ENCODE measurements at regions not wholly inside any gene's neighbourhood (a gene's known extent, or its start where the extent isn't known, plus 50 kb on each side); places are given as distances from the start of the nearest gene placed in this dataset.
"Not testable (repeated sequence)": the region's sequence is repeated elsewhere in the genome, so short reads cannot be mapped to it uniquely, and the experiment has no call there.

DNA sequence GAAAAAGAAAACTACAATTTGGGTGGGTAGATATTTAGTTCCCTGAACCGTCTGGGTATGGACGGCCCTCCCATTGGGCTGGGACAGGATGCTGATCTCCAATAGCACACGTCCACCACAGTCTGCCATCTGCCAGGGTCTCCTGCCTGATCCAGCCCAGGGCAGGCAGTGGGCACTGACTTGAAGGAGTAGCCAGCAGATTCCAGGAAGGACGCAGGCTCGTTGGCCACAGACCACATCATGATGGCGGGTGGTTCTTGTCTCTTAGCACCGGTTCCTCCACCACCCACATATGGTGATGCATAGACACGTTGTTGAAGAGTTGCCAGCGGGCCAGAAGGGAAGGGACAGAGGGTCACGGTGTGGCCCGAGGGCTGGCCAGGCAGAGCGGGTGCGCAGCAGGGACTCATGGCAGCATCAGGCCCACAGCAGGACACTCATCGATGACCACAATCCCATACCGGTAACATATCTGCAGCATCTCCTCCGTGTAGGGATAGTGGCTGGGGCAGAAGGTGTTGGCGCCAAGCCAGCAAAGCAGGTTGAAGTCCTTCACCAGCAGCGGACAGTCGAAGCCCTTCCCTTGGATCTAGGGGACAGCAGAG is 155.8 kb upstream of the FAM174A start:
- DNase-seq: not testable (repeated sequence)

DNA sequence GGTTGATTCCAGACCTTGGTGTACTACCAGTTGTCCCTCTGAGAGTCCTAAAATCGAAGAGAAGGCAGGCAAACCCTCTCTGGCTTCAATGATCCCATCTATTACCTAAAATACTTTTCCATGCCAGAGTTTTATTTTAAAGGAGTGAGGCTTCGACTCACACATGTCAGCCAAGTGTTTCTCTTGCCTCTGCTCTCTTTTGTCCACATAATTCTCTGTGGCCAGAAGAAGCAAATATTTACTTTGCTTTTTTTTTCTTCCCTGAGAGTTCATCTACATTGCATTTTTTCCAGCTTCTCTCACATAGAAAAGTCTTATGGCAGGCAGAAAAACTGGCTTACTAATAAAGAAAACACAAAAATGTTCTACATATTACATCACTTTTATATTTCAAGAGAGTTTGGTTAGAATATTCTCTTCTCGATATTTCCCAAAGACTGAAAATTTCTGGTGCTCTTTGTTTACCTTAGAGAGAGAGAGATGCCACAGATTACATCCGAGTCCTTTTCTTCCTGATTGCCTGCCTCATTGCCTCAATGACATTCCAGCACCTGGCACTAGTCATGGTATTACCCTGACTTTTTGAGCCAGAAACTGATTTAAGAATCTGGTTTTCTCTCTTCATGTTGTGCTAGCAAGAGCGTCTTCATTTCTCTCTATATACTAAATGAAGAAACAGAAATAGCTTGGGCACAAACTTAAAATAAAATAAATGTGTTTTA is 170.3 kb upstream of the FAM174A start:
- not testable (repeated sequence) for DNase-seq

GRCh38 chr5:100364343-100364742 is 170.8 kb upstream of the FAM174A start:
- not testable (repeated sequence) for DNase-seq

DNA sequence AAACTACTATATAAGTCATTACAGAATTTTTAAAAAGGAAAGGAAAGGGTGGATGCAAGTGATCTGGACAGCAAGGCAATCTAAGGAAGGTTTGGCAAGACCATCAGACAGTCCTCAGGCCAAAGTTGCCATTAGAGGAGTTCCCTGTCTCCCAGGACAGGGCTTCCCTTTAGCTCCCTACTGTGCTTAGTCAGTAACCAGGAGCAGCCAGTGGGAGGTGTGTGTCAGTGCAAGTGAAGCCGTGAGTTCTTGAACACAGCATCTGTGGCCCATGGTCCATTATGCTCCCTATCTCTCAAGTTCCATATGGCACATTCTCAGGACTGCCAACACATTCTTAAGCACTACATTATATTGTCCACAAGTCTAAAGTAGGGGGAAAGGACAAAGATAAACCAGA is 175.2 kb upstream of the FAM174A start:
- DNase-seq: not testable (repeated sequence)

DNA sequence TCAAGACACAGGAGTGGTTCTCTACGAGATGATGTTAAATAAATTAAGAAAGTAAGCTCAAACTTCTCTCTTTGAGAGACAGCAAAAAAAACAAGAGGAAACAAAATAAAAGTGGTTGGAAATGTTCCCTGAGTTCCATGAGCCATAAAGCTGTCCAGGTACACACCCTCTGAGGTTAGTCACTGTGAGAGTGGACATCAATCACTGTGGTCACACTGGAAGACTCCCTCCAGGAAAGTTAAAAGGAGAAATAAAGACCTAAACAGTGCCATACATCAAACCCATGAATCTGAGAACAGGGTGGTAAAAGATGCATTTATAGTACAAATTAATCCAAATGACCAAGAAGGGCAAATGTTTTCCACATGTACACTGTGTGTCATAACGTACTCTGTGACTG is 188.9 kb upstream of the FAM174A start:
- not testable (repeated sequence) for DNase-seq

GRCh38 chr5:100341485-100341884 is 193.7 kb upstream of the FAM174A start:
- DNase-seq: not testable (repeated sequence)

DNA sequence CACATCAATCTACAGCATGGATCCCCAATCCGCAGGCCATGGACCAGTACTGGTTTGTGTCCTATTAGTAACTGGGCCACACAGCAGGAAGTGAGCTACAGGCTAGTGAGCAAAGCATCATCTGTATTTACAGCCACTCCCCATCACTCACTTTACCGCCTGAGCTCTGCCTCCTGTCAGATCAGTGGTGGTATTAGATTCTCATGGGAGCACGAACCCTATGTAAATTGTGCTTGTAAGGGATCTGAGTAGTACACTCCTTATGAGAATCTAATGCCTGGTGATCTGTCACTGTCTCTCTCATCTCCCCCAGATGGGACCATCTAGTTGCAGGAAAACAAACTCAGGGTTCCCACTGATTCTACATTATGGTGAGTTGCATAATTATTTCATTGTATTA is 212.7 kb upstream of the FAM174A start:
- no peak for DNase-seq

DNA sequence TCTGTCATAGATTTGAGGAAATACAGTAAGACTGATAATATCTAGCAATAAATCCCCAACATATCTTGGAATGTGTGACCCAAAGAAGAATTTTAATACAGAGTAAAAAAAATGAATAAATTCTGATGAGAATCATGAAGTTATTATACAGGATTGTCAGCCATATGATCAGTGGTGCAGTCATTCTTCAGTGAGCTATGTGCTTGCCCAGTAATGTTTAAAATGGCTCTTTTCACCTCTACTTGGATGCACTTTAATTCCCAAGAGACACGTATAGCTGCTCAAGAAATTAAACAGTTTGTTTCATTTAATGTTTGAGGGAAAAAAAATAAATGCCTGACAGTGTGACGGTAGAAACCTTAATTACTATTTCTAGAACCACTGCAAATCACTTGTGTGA is 215.3 kb upstream of the FAM174A start:
- no peak for DNase-seq

DNA sequence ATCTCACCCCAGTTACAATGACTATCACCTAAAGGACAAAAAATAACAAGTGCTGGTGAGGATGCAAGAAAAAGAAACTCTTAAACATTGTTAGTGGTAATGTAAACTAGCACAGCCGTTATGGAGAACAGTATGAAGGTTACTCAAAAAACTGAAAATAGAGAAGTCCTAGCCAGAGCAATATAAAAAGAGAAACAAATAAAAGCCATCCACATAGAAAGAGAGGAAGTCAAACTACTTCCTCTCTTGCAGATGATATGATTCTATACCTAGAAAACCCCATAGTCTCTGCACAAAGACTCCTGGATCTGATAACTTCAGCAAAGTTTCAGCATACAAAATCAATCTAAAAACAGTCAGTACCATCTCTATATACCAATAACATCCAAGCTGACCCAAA is 221.5 kb upstream of the FAM174A start:
- no peak for DNase-seq

GRCh38 chr5:100311806-100312205 is 223.4 kb upstream of the FAM174A start:
- no peak for DNase-seq

DNA sequence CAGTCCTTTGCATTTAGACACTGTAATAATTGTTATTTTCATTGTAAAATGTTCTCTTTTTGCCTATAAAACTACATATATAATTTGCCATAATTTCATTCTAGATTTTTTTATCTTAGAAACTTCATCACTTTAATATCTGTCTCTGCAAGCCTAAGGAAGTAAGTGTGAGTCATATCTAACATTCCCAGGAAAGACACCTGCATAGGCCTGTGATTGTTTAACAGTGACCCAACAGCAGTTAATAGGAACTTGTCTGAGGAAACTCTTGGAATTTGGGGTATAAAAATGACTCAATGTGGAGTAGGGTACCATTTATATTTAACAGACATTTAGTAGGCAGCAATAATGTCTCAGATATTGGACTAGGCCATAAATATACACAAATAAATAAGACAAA is 229.2 kb upstream of the FAM174A start:
- no peak for DNase-seq

DNA sequence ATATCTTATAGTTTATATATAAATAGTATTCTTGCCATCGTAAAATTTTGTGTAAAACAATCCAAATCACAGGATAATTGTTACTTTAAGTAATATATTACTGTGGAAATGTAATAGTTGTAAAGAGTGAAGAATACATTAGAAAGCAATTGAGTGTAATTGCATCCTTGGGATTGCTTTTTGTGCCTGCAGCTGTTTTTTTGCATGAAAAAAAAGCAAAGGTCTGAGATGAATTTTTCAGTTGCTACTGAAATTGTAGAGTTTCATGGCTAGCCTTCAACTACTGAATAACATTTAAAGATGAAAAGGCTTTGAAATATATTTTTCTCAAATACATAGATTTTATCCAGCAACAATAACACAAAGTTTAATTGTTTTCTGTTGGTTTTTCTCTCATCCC is 232.0 kb upstream of the FAM174A start:
- no peak for DNase-seq

GRCh38 chr5:100299261-100299660 is 235.9 kb upstream of the FAM174A start:
- DNase-seq: no peak

GRCh38 chr5:100276071-100276470 is 259.1 kb upstream of the FAM174A start:
- no peak for DNase-seq

- no peak for DNase-seq
Observed at GRCh38 chr5:100275631-100276030, 259.5 kb upstream of the FAM174A start.

- DNase-seq: no peak
Observed at GRCh38 chr5:100273846-100274580, 261.2 kb upstream of the FAM174A start.

- no peak for DNase-seq
Observed at GRCh38 chr5:100270023-100270771, 265.0 kb upstream of the FAM174A start.

GRCh38 chr5:100260968-100261367 is 274.2 kb upstream of the FAM174A start:
- DNase-seq: no peak

GRCh38 chr5:100252944-100253343 is 282.2 kb upstream of the FAM174A start:
- no peak for DNase-seq

DNA sequence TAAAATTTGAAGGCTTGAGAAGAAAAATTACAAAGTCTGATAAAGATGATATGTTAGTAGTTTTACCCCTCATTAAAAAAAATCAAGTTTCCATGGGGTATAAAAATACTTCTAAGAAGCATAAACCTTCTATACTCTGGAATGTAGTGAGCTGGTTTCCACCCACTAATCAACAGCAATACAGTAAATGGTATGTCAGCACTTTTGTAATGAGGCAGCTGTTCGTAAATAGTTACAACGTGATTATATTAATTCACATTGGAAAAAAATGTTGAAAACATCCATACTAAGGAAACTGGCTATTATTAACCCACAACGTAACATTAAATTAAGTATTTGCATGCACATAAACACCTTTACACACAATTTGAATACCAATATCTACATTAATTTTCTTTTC is 283.1 kb upstream of the FAM174A start:
- DNase-seq: no peak

- DNase-seq: no peak
Observed at GRCh38 chr5:100249884-100250269, 285.3 kb upstream of the FAM174A start.

DNA sequence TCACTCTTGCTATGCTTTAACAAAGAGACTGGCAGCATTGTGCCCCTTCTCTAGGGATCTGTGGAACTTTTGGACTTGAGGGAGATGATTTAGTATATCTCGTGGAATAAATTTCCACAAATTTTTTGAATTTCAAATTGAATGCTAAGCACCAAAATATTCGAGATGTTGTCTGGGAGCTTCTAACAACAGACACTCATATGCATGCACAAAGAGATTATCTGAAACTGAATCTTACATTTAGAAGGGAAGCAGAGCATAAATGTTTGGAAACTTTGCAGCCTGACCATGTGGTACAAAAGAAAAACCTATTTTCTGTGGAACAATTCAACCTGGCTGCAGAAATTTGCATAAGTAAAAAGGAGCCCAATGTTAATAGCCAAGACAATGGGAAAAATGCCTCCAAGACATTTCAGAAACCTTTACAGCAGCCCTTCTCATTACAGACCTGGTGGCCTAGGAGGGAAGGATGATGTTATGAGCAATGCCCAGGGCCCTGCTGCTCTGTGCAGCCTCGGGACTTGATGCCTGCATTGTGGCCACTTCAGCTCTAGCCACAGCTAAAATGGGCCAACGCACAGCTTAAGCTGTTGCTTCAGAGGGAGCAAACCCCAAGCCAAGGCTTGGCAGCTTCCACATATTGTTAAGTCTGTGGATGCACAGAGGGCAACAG is 285.8 kb upstream of the FAM174A start:
- DNase-seq: no peak

- no peak for DNase-seq
Observed at GRCh38 chr5:100232736-100233135, 302.4 kb upstream of the FAM174A start.

Data from CD4-positive, alpha-beta T cell treated with Interleukin-17A for 1 hour (primary cell).